GM12878 (cell line): ENCODE measurements at regions not wholly inside any gene's neighbourhood (a gene's known extent, or its start where the extent isn't known, plus 50 kb on each side); places are given as distances from the start of the nearest gene placed in this dataset.
A peak's percentile ranks its signal among the peaks of the same experiment; 100 is the strongest.

Source experiments
- ATAC-seq: fragments of 200-7000 bp; cut with Tn5 transposase; 3 replicates; pipeline ENCODE4 v1.9.1; 2020; ENCODE audit warnings: mild to moderate bottlenecking, moderate library complexity
- BruUV-seq: library from RNA; stranded (reverse); fragments of 400-500 nt; replicated peaks from 2 replicates; lab custom pipeline; 2021; lab: Mats Ljungman, UMichigan
- CTCF ChIA-PET: fragments of 300-600 bp; sonication (Branson Sonifier 250); formaldehyde crosslinking; extraction: SDS; loops from one replicate; lab custom pipeline; 2021; ENCODE audit warnings: inconsistent platforms; lab: Yijun Ruan, JAX
- POLR2A ChIA-PET: fragments of 350-600 bp; formaldehyde crosslinking; extraction: SDS; loops from one replicate; lab custom pipeline; 2021; ENCODE audit warnings: inconsistent platforms; lab: Charles Lee
- RAD21 ChIA-PET: fragments of 300-600 bp; sonication (Branson Sonifier 250); formaldehyde crosslinking; loops from one replicate; lab custom pipeline; 2023; ENCODE audit warnings: antibody characterized with exemption; ENCODE audit not compliant: unreplicated experiment; lab: Charles Lee
- SMC1A ChIA-PET: fragments of 300-600 bp; sonication (Branson Sonifier 250); formaldehyde crosslinking; loops from one replicate; lab custom pipeline; 2023; ENCODE audit not compliant: unreplicated experiment, uncharacterized antibody; lab: Charles Lee
- DNase-seq: peaks from one replicate; pipeline ENCODE4 v3.0.0-alpha.2; 2011; ENCODE audit warnings: low read depth, low spot score
- FAIRE-seq: peaks from 3 replicates; lab custom pipeline; 2011; peaks lifted over from hg19 to GRCh38; lab: Jason Lieb, UNC
- H2AFZ ChIP-seq: 2 replicates; pipeline ENCODE4 v1.6.0; 2011; ENCODE audit warnings: low read depth, low read length, control low read depth; ENCODE audit not compliant: control insufficient read depth
- H3K27ac ChIP-seq: 2 replicates; pipeline ENCODE4 v1.5.1; 2011; ENCODE audit warnings: control low read depth; ENCODE audit not compliant: control insufficient read depth, insufficient read depth
- H3K27me3 ChIP-seq, 2 experiments: replicated peaks in 1 of 2; 2 replicates each; pipeline versions ENCODE4 v1.6.0 to v1.6.1; 2011; ENCODE audit warnings: low read length in 1 of 2; ENCODE audit not compliant: control insufficient read depth in 2 of 2, insufficient read depth in 2 of 2
- H3K36me3 ChIP-seq, 2 experiments: 2 replicates each; pipeline ENCODE4 v1.5.1; 2011; ENCODE audit warnings: low read length in 1 of 2; ENCODE audit not compliant: control insufficient read depth in 2 of 2, insufficient read depth in 2 of 2
- H3K4me1 ChIP-seq: 2 replicates; pipeline ENCODE4 v1.6.1; 2011; ENCODE audit warnings: mild to moderate bottlenecking, low read length, moderate library complexity, mixed read lengths; ENCODE audit not compliant: control insufficient read depth, insufficient read depth
- H3K4me2 ChIP-seq: 2 replicates; pipeline ENCODE4 v1.6.0; 2011; ENCODE audit warnings: control low read depth; ENCODE audit not compliant: control insufficient read depth, insufficient read depth
- H3K4me3 ChIP-seq: fragments of 200-600 bp; sonication (generic); 2 replicates; pipeline ENCODE4 v1.5.1; 2016
- H3K79me2 ChIP-seq: 2 replicates; pipeline ENCODE4 v1.6.0; 2011; ENCODE audit warnings: low read length; ENCODE audit not compliant: control insufficient read depth, insufficient read depth
- H3K9ac ChIP-seq: 2 replicates; pipeline ENCODE4 v1.8.0; 2011; ENCODE audit warnings: low read length, control low read depth, mixed read lengths; ENCODE audit not compliant: control insufficient read depth, insufficient read depth
- H3K9me3 ChIP-seq: replicated peaks from 3 replicates; pipeline ENCODE4 v1.5.1; 2011; ENCODE audit warnings: mild to moderate bottlenecking, low read length; ENCODE audit not compliant: control insufficient read depth, insufficient read depth
- H4K20me1 ChIP-seq: 2 replicates; pipeline ENCODE4 v1.6.0; 2011; ENCODE audit not compliant: control insufficient read depth, insufficient read depth
- ATF2 ChIP-seq: IDR thresholded peaks from 2 replicates; pipeline ENCODE4 v1.6.1; 2012; ENCODE audit warnings: low read length, inconsistent platforms
- CHD1 ChIP-seq: IDR thresholded peaks from 2 replicates; pipeline ENCODE4 v1.6.1; 2012; ENCODE audit warnings: low read depth, low read length, improper control_type of control experiment
- EP300 ChIP-seq, 2 experiments: fragments of 150-350 bp in 1 of 2; IDR thresholded peaks; 2 replicates each; pipeline ENCODE4 v1.6.1; 2011 to 2012; ENCODE audit warnings: low read depth in 2 of 2, low read length in 2 of 2, borderline replicate concordance in 1 of 2, improper control_type of control experiment in 1 of 2, inconsistent platforms in 1 of 2; ENCODE audit not compliant: control insufficient read depth in 1 of 2
- MEF2B ChIP-seq: fragments of 450-650 bp; IDR thresholded peaks from 2 replicates; pipeline ENCODE4 v1.6.1; 2018; ENCODE audit warnings: mild to moderate bottlenecking, moderate library complexity; ENCODE audit not compliant: partially characterized antibody, poor library complexity, severe bottlenecking
- RAD51 ChIP-seq: fragments of 450-650 bp; IDR thresholded peaks from 2 replicates; pipeline ENCODE4 v1.6.1; 2016; ENCODE audit warnings: moderate library complexity, mild to moderate bottlenecking, inconsistent platforms
- WGBS: methylation state at CpG from one replicate; pipeline ENCODE4 v1.1.6; 2016; ENCODE audit warnings: low lambda C conversion rate; ENCODE audit not compliant: insufficient replicate concordance, insufficient coverage; ENCODE audit errors: missing lambda C conversion rate; 5-methylcytosine and 5-hydroxymethylcytosine counted together
- in situ Hi-C: fragments of 300-500 bp; cut with MboI; formaldehyde crosslinking; loops from 9 replicates; pipeline ENCODE4 v1.14.3; 2018; ENCODE audit warnings: mixed read lengths
- intact Hi-C: fragments of 100-400 bp; cut with micrococcal nuclease; formaldehyde crosslinking; loops from one replicate; pipeline ENCODE4 v1.14.2; 2022; ENCODE audit not compliant: unreplicated experiment
- TF ChIP-seq, protein P1 (sequence below): IDR thresholded peaks from 2 replicates; pipeline ENCODE4 v1.6.1; 2011; ENCODE audit warnings: low read depth, mild to moderate bottlenecking, low read length, moderate library complexity, borderline replicate concordance; ENCODE audit errors: extremely low read depth
- TF ChIP-seq, protein P2 (sequence below): fragments of 450-650 bp; IDR thresholded peaks from 2 replicates; pipeline ENCODE4 v1.6.1; 2014; ENCODE audit warnings: mild to moderate bottlenecking

DNA sequence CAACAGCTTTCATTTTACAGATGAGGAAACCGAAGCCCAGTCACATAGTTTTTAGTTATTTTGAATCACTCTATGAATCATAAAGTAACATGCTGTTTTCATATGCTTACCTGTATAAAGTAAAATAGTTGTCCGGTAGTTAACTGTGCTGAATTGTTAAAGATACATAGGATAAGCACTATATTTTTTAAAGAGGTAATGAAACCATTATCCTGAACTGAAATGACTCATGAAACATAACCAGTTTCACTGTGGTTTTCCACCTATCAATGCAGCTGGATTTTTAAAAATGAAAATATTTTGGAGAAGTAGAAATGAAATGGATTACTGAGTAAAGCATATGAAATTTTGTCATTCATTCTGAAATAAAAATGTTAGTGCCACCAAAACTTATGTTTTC lies 655.0 kb downstream of the OLFM4 start:
- no peaks in the 10 kb centered on the region for H3K9me3 ChIP-seq
- ChIA-PET CTCF (interaction anchor here (0.6 kb wide), 1 partner anchor 56 kb away, joined by 3 read pairs; no protein-coding TSS in a partner anchor), POLR2A (no interaction called here), SMC1A (no interaction called here), RAD21 (no interaction called here)
- no peak overlapping the region for H2AFZ ChIP-seq
- H3K4me3 ChIP-seq: no peak overlapping the region
- TF ChIP-seq EP300 (IDR thresholded peaks at IDR 0.05; ENCODE audit: borderline replicate concordance in 1 of 2, control insufficient read depth in 1 of 2, low read depth in 2 of 2, low read length in 2 of 2) (no peak), ATF2 (no peak), RAD51 (no peak), MEF2B (no peak), CHD1 (no peak)
- TF ChIP-seq, protein P1, sequence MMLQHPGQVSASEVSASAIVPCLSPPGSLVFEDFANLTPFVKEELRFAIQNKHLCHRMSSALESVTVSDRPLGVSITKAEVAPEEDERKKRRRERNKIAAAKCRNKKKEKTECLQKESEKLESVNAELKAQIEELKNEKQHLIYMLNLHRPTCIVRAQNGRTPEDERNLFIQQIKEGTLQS: no peak
- TF ChIP-seq, protein P2, sequence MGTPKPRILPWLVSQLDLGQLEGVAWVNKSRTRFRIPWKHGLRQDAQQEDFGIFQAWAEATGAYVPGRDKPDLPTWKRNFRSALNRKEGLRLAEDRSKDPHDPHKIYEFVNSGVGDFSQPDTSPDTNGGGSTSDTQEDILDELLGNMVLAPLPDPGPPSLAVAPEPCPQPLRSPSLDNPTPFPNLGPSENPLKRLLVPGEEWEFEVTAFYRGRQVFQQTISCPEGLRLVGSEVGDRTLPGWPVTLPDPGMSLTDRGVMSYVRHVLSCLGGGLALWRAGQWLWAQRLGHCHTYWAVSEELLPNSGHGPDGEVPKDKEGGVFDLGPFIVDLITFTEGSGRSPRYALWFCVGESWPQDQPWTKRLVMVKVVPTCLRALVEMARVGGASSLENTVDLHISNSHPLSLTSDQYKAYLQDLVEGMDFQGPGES: no peak
- no peak overlapping the region for H3K27ac ChIP-seq
- DNase-seq: no peak
- FAIRE-seq: no peak
- no TSS peak for BruUV-seq
- 2% methylated on average over 2 of the region's 2 CpGs for WGBS
- no peaks in the 10 kb centered on the region for H3K79me2 ChIP-seq
- in situ Hi-C loops (no loop called here), intact Hi-C loops (no loop called here)
- no peaks in the 10 kb centered on the region for H3K4me1 ChIP-seq
- no peaks in the 10 kb centered on the region for H3K36me3 ChIP-seq
- peak; percentile 52 for ATAC-seq
- H4K20me1 ChIP-seq: no peaks in the 10 kb centered on the region
- no peak overlapping the region for H3K9ac ChIP-seq
- H3K27me3 ChIP-seq: no peaks in the 10 kb centered on the region
- H3K4me2 ChIP-seq: no peak overlapping the region
